ENCODE measurements at regions not wholly inside any gene's neighbourhood (a gene's known extent, or its start where the extent isn't known, plus 50 kb on each side); places are given as distances from the start of the nearest gene placed in this dataset.

DNA sequence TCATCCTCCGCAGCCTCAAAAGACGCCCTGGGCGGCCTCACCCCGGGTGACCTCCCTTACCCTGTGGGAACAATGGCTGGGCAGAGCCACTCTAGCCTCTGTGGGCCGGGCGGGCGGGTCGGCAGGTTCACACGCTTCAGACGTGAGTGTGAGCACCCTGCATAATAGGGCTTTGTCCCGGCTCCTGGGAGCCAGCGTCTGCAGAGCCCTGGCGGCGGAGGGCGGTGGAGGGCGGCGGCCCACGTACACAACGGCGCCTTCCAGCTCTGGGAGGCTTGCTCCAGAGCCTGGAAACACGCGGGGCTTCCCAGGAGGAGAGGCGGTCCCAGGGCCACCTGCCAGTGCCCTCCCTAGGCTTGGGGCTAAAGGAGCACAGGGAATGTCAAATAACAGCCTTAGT lies 205.6 kb downstream of the BCL11B start:
- TF ChIP-seq, protein P1, sequence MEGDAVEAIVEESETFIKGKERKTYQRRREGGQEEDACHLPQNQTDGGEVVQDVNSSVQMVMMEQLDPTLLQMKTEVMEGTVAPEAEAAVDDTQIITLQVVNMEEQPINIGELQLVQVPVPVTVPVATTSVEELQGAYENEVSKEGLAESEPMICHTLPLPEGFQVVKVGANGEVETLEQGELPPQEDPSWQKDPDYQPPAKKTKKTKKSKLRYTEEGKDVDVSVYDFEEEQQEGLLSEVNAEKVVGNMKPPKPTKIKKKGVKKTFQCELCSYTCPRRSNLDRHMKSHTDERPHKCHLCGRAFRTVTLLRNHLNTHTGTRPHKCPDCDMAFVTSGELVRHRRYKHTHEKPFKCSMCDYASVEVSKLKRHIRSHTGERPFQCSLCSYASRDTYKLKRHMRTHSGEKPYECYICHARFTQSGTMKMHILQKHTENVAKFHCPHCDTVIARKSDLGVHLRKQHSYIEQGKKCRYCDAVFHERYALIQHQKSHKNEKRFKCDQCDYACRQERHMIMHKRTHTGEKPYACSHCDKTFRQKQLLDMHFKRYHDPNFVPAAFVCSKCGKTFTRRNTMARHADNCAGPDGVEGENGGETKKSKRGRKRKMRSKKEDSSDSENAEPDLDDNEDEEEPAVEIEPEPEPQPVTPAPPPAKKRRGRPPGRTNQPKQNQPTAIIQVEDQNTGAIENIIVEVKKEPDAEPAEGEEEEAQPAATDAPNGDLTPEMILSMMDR (conservative IDR thresholded peaks at IDR 0.05): no peak
- no peak for TF ChIP-seq ZFX (IDR thresholded peaks at IDR 0.05)
